ENCODE measurements at regions not wholly inside any gene's neighbourhood (a gene's known extent, or its start where the extent isn't known, plus 50 kb on each side); places are given as distances from the start of the nearest gene placed in this dataset.

DNA sequence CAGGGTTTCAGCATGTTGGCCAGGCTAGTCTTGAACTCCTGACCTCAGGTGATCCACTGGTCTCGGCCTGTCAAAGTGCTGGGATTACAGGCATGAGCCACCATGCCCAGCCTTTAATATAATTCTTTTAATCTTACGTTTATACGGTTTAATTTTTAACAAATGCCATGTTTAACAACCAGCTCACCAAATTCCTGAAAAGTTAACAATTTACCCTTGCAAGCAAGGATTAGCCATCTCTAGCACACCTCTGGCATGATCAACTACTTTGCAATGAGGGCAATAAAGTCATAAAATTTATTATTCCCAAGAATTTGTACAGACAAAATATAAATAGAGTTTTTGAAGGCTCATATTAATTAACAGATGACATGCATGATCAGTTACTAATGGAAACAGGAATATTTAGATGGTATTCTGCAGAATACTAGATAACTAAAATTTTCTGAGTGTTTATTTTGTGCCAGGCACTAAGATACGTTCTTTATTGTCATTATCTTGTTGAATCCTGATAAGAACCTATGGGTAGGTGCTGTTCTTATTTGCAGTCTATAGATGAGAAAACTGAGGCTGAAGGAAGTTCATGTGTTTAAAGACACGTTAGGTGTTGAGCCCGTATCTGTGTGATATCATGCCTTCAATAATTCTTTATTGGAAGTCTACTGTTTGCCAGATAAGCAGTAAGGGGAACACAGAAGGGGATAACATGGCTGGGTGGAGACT, 190.1 kb downstream of the CDCA7 start:
- Histone ChIP-seq H3K27ac (no peak overlapping the region), H3K36me3 (no peaks in the 10 kb centered on the region), H3K4me3 (no peak overlapping the region), H3K4me1 (no peaks in the 10 kb centered on the region), H3K9me3 (no peaks in the 10 kb centered on the region), H3K27me3 (no peaks in the 10 kb centered on the region)
- ATAC-seq (no peak), DNase-seq (no peak)
- intact Hi-C loops (cut with DNase I) = no loop called here
- TF ChIP-seq, protein P1, sequence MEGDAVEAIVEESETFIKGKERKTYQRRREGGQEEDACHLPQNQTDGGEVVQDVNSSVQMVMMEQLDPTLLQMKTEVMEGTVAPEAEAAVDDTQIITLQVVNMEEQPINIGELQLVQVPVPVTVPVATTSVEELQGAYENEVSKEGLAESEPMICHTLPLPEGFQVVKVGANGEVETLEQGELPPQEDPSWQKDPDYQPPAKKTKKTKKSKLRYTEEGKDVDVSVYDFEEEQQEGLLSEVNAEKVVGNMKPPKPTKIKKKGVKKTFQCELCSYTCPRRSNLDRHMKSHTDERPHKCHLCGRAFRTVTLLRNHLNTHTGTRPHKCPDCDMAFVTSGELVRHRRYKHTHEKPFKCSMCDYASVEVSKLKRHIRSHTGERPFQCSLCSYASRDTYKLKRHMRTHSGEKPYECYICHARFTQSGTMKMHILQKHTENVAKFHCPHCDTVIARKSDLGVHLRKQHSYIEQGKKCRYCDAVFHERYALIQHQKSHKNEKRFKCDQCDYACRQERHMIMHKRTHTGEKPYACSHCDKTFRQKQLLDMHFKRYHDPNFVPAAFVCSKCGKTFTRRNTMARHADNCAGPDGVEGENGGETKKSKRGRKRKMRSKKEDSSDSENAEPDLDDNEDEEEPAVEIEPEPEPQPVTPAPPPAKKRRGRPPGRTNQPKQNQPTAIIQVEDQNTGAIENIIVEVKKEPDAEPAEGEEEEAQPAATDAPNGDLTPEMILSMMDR (IDR thresholded peaks at IDR 0.05) = no peak

DNA sequence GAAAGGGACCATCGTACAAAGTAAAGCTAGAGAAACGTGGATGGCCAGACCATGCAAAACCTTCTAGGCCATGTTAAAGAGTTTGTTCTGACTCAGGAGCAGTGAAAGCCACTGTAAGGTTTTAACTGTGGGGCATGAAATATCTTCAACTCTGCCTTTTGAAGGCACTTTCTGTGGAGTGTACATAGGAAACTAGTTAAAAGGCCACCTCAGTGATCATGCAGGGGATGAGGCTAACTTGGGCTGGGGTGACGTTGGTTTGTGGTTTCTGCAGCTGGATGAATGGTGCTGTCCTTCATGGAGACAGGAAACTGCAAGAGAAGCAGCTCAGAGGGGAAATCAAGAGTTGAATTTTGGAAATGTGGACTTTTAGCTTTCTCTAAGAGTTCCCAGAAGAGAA, 190.7 kb downstream of the CDCA7 start:
- ATAC-seq (no peak), DNase-seq (no peak)
- H3K9me3 ChIP-seq = no peaks in the 10 kb centered on the region
- no peaks in the 10 kb centered on the region for H3K4me1 ChIP-seq
- TF ChIP-seq, protein P1 (IDR thresholded peaks at IDR 0.05) = no peak
- H3K36me3 ChIP-seq = no peaks in the 10 kb centered on the region
- no peak overlapping the region for H3K4me3 ChIP-seq
- intact Hi-C loops (cut with DNase I) = no loop called here
- H3K27ac ChIP-seq = no peak overlapping the region
- H3K27me3 ChIP-seq = no peaks in the 10 kb centered on the region

DNA sequence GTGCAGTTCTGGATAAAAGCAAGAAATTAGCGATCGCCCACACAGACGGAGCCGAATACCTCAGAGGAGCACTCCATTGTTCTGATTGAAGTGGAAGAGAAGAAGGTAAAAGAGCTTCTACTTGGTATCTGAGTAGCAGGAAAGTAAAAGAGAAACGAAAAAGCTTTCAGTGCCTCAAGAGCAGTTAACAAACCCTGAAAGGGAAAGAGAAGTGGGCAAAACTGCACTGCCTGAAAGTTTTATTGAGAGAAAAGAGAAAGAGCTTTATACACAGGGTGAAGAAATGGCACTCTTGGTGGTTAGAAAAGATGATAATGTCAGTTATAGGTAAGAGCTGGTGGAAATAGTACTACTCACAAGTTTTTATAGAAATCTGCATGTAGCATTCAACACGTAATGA, 192.8 kb downstream of the CDCA7 start:
- intact Hi-C loops (cut with DNase I) = no loop called here
- Histone ChIP-seq H3K9me3 (no peaks in the 10 kb centered on the region), H3K36me3 (no peaks in the 10 kb centered on the region), H3K27me3 (no peaks in the 10 kb centered on the region), H3K27ac (no peak overlapping the region), H3K4me3 (no peak overlapping the region), H3K4me1 (no peaks in the 10 kb centered on the region)
- TF ChIP-seq, protein P1 (IDR thresholded peaks at IDR 0.05) = no peak
- ATAC-seq (no peak), DNase-seq (no peak)

DNA sequence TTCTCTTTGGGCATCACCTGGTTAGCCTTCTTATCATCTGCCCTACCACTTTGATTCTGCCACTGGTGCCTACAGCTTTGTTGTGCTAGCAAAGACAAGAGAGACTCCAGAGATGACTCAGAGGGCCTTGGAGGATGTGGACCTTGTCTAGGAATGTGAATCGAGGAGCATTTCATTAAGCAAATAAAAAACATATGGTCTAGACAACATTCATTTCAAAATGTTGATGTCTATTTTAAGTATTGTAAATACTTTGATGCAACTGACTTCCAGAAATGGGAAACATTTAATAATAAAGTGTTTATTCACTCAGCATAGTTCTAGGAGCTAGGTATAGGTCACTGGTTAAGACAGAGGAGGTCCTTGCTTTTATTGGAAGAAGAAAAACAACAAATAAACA, 195.5 kb downstream of the CDCA7 start:
- peaks cover 0 to 13% of the 10 kb centered on the region in 2 donors for H3K27me3 ChIP-seq
- intact Hi-C loops (cut with DNase I) = no loop called here
- no peak for ATAC-seq

DNA sequence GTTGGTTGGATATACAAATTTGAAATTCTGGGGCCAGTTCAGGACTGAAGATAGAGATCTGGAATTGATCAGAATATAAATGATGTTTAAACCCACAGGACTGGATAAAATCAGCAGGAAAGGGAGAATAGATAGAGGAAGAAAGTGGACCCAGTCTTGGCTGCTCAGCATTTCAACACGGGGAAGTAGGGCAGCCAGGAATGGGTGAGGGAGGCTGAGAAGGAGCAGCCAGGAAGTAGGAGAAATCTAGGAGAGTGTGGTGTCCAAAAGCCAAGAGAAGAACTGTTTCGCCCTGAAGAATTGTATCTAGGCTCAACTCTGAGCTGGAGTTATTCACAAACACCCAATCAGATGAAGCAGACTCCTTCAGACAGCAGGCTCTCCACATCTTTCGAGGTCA, 197.9 kb downstream of the CDCA7 start:
- no peak overlapping the region for H3K27ac ChIP-seq
- DNase-seq = no peak
- peaks cover 3 to 33% of the 10 kb centered on the region in 2 donors for H3K27me3 ChIP-seq
- no peaks in the 10 kb centered on the region for H3K36me3 ChIP-seq
- TF ChIP-seq, protein P1 (IDR thresholded peaks at IDR 0.05) = no peak
- H3K4me3 ChIP-seq = no peak overlapping the region
- H3K9me3 ChIP-seq = no peaks in the 10 kb centered on the region
- no peaks in the 10 kb centered on the region for H3K4me1 ChIP-seq
- intact Hi-C loops (cut with DNase I) = no loop called here
- ATAC-seq = no peak

More for the DNA sequence above, 195.5 kb downstream of the CDCA7 start:
- TF ChIP-seq, protein P1 (IDR thresholded peaks at IDR 0.05) = no peak
- DNase-seq = no peak
- Histone ChIP-seq H3K4me3 (no peak overlapping the region), H3K36me3 (no peaks in the 10 kb centered on the region), H3K27ac (no peak overlapping the region), H3K9me3 (no peaks in the 10 kb centered on the region), H3K4me1 (no peaks in the 10 kb centered on the region)

Measured in left lung (tissue), 4 donors.